Transverse colon (tissue), 4 donors: ENCODE measurements at regions not wholly inside any gene's neighbourhood (a gene's known extent, or its start where the extent isn't known, plus 50 kb on each side); places are given as distances from the start of the nearest gene placed in this dataset.

ENCODE experiments used
- DNase-seq: peaks from one replicate; pipeline ENCODE4 v3.0.0-alpha.2; 2019
- H3K27ac ChIP-seq, 4 donors: fragments of 200-600 bp; sonication (generic); 2 replicates each; pipeline ENCODE4 v1.5.1; 2016 to 2018; ENCODE audit warnings: inconsistent platforms in 4 of 4
- H3K27me3 ChIP-seq: fragments of 200-600 bp; sonication (generic); 2 replicates; pipeline ENCODE4 v1.5.1; 2017; ENCODE audit warnings: inconsistent platforms
- H3K36me3 ChIP-seq, 4 donors: fragments of 200-600 bp; sonication (generic); 2 replicates each; pipeline ENCODE4 v1.5.1; 2017 to 2019; ENCODE audit warnings: inconsistent platforms in 4 of 4
- H3K4me1 ChIP-seq, 4 donors: fragments of 200-600 bp; sonication (generic); 2 replicates each; pipeline ENCODE4 v1.5.1; 2017 to 2020; ENCODE audit warnings: inconsistent platforms in 4 of 4
- H3K4me3 ChIP-seq, 4 donors: fragments of 200-600 bp; sonication (generic); 1 replicate in 1 of 4; 2 replicates in 3 of 4; pipeline versions ENCODE4 v1.5.1 to v1.6.1; 2017 to 2019; ENCODE audit warnings: inconsistent platforms in 4 of 4
- H3K9me3 ChIP-seq, 2 donors: fragments of 200-600 bp; sonication (generic); 2 replicates each; pipeline ENCODE4 v1.5.1; 2017 to 2019; ENCODE audit warnings: inconsistent platforms in 2 of 2
- CTCF ChIP-seq, 5 experiments: fragments of 200-600 bp in 3 of 5; fragments of 450-650 bp in 2 of 5; sonication (generic) in 3 of 5; IDR thresholded peaks; 1 replicate in 2 of 5; 2 replicates in 3 of 5; pipeline ENCODE4 v1.5.1; 2016 to 2017; ENCODE audit warnings: antibody characterized with exemption in 5 of 5, inconsistent platforms in 3 of 5, mild to moderate bottlenecking in 2 of 5, moderate library complexity in 1 of 5
- EP300 ChIP-seq: sonication (generic); formaldehyde crosslinking; IDR thresholded peaks from one replicate; pipeline ENCODE4 v1.6.1; 2017; ENCODE audit warnings: antibody characterized with exemption, low read depth
- POLR2A ChIP-seq: fragments of 450-650 bp; IDR thresholded peaks from one replicate; pipeline ENCODE4 v1.6.1; 2016; ENCODE audit warnings: antibody characterized with exemption, mild to moderate bottlenecking, moderate library complexity
- POLR2AphosphoS5 ChIP-seq, 3 donors: sonication (generic); formaldehyde crosslinking; IDR thresholded peaks; one replicate each; pipeline ENCODE4 v1.6.1; 2016; ENCODE audit warnings: antibody characterized with exemption in 3 of 3
- WGBS, 2 donors: methylation state at CpG; one replicate each; pipeline ENCODE4 v1.1.5; 2018; ENCODE audit warnings: low coverage in 1 of 2; 5-methylcytosine and 5-hydroxymethylcytosine counted together
- in situ Hi-C, 4 donors: fragments of 200-750 bp; cut with MboI; loops; one replicate each; pipeline versions ENCODE4 v1.15.0 to v1.15.1; 2017; ENCODE audit warnings: low sequenced_read_pairs in 3 of 4, low pct_ligation_motif_present in 1 of 4, low pct_unique_long_range_greater_than_20kb in 1 of 4
- intact Hi-C: fragments of 100-400 bp; cut with DNase I; formaldehyde crosslinking; loops from one replicate; pipeline ENCODE4 v1.15.1; 2023; ENCODE audit warnings: low total_unique reads

GRCh38 chr6:119915971-119916370 lies 566.4 kb upstream of the MAN1A1 start:
- peaks cover 0 to 2% of the 10 kb centered on the region in 2 donors for H3K9me3 ChIP-seq
- no peak for DNase-seq
- intact Hi-C loops: no loop called here
- 79 to 80% methylated on average over 2 of the region's 2 CpGs for whole genome bisulfite sequencing, 2 donors
- in situ Hi-C loops: no loop called here
- H3K36me3 ChIP-seq: no peaks in the 10 kb centered on the region
- H3K4me1 ChIP-seq: no peaks in the 10 kb centered on the region
- TF ChIP-seq POLR2A (no peak), POLR2AphosphoS5 (IDR thresholded peaks at IDR 0.05) (no peak), EP300 (no peak), CTCF (IDR thresholded peaks at IDR 0.05) (no peak)
- no peak overlapping the region for H3K4me3 ChIP-seq
- H3K27me3 ChIP-seq: no peaks in the 10 kb centered on the region
- no peak overlapping the region for H3K27ac ChIP-seq

GRCh38 chr6:119908157-119908556 lies 558.6 kb upstream of the MAN1A1 start:
- H3K9me3 ChIP-seq: no peaks in the 10 kb centered on the region
- 31 to 60% methylated on average over 3 of the region's 3 CpGs for WGBS, 2 donors
- H3K36me3 ChIP-seq: no peaks in the 10 kb centered on the region
- intact Hi-C loops (no loop called here), in situ Hi-C loops (no loop called here)
- DNase-seq: no peak
- H3K27ac ChIP-seq: no peak overlapping the region
- H3K4me3 ChIP-seq: no peak overlapping the region
- H3K27me3 ChIP-seq: no peaks in the 10 kb centered on the region
- no peak for TF ChIP-seq EP300
- TF ChIP-seq POLR2AphosphoS5 (IDR thresholded peaks at IDR 0.05): no peak
- TF ChIP-seq CTCF (IDR thresholded peaks at IDR 0.05): no peak
- TF ChIP-seq POLR2A: no peak
- H3K4me1 ChIP-seq: no peaks in the 10 kb centered on the region

- Histone ChIP-seq H3K4me3 (no peak overlapping the region), H3K4me1 (no peaks in the 10 kb centered on the region), H3K9me3 (no peaks in the 10 kb centered on the region), H3K36me3 (no peaks in the 10 kb centered on the region), H3K27ac (no peak overlapping the region), H3K27me3 (no peaks in the 10 kb centered on the region)
- in situ Hi-C loops: no loop called here
- intact Hi-C loops: no loop called here
- TF ChIP-seq CTCF (IDR thresholded peaks at IDR 0.05): no peak
- no peak for TF ChIP-seq POLR2AphosphoS5 (IDR thresholded peaks at IDR 0.05)
- TF ChIP-seq POLR2A: no peak
- TF ChIP-seq EP300: no peak
- WGBS, 2 donors: 63 to 67% methylated on average over 1 of the region's 1 CpG
- DNase-seq: no peak
Measured at GRCh38 chr6:119902681-119903080, 553.1 kb upstream of the MAN1A1 start.

- 73 to 80% methylated on average over 1 of the region's 1 CpG for WGBS, 2 donors
Measured at GRCh38 chr6:119896806-119897205, 547.2 kb upstream of the MAN1A1 start.

GRCh38 chr6:119895626-119896025 lies 546.1 kb upstream of the MAN1A1 start:
- intact Hi-C loops: no loop called here
- Histone ChIP-seq H3K4me3 (no peak overlapping the region), H3K36me3 (no peaks in the 10 kb centered on the region), H3K9me3 (no peaks in the 10 kb centered on the region), H3K4me1 (no peaks in the 10 kb centered on the region), H3K27ac (no peak overlapping the region), H3K27me3 (no peaks in the 10 kb centered on the region)
- no peak for DNase-seq
- TF ChIP-seq CTCF (IDR thresholded peaks at IDR 0.05) (no peak), POLR2A (no peak), POLR2AphosphoS5 (IDR thresholded peaks at IDR 0.05) (no peak), EP300 (no peak)
- 70 to 75% methylated on average over 2 of the region's 2 CpGs for WGBS, 2 donors
- in situ Hi-C loops: no loop called here

More at GRCh38 chr6:119896806-119897205, 547.2 kb upstream of the MAN1A1 start:
- TF ChIP-seq EP300 (no peak), POLR2AphosphoS5 (IDR thresholded peaks at IDR 0.05) (no peak)
- Histone ChIP-seq H3K9me3 (no peaks in the 10 kb centered on the region), H3K36me3 (no peaks in the 10 kb centered on the region), H3K4me3 (no peak overlapping the region), H3K27me3 (no peaks in the 10 kb centered on the region), H3K4me1 (no peaks in the 10 kb centered on the region), H3K27ac (no peak overlapping the region)
- intact Hi-C loops (no loop called here), in situ Hi-C loops (no loop called here)
- no peak for DNase-seq
